GM12891 (cell line): ENCODE measurements at regions not wholly inside any gene's neighbourhood (a gene's known extent, or its start where the extent isn't known, plus 50 kb on each side); places are given as distances from the start of the nearest gene placed in this dataset.

ENCODE experiments used
- PAX5 ChIP-seq: IDR thresholded peaks from 2 replicates; pipeline ENCODE4 v1.6.1; 2011; ENCODE audit warnings: low read length, moderate library complexity, mild to moderate bottlenecking; ENCODE audit not compliant: insufficient read depth, severe bottlenecking
- POLR2A ChIP-seq: IDR thresholded peaks from 2 replicates; pipeline ENCODE4 v1.6.1; 2011; ENCODE audit warnings: low read depth, low read length, control low read depth
- POLR2AphosphoS5 ChIP-seq: IDR thresholded peaks from 2 replicates; pipeline ENCODE4 v1.6.1; 2011; ENCODE audit warnings: low read depth, low read length, control low read depth
- POU2F2 ChIP-seq: IDR thresholded peaks from 2 replicates; pipeline ENCODE4 v1.6.1; 2011; ENCODE audit warnings: low read depth, mild to moderate bottlenecking, control low read depth, low read length, moderate library complexity
- SPI1 ChIP-seq: IDR thresholded peaks from 2 replicates; pipeline ENCODE4 v1.6.1; 2011; ENCODE audit warnings: low read depth, low read length, control low read depth
- TAF1 ChIP-seq: IDR thresholded peaks from 2 replicates; pipeline ENCODE4 v1.6.1; 2011; ENCODE audit warnings: low read depth, low read length, control low read depth

- TF ChIP-seq POLR2A (no peak), POLR2AphosphoS5 (no peak), SPI1 (no peak), TAF1 (no peak), POU2F2 (no peak), PAX5 (no peak)
Observed at GRCh38 chr9:16333691-16334090, 536.8 kb downstream of the BNC2 start.
